K562 (cell line): ENCODE measurements at regions not wholly inside any gene's neighbourhood (a gene's known extent, or its start where the extent isn't known, plus 50 kb on each side); places are given as distances from the start of the nearest gene placed in this dataset.

ENCODE experiments used
- ATAC-seq: fragments of 200-7000 bp; cut with Tn5 transposase; 3 replicates; pipeline ENCODE4 v1.9.1; 2020; ENCODE audit warnings: moderate library complexity
- BruUV-seq: library from RNA; stranded (reverse); fragments of 400-500 nt; replicated peaks from 2 replicates; lab custom pipeline; 2021; lab: Mats Ljungman, UMichigan
- CTCF ChIA-PET: fragments of 300-600 bp; formaldehyde crosslinking; extraction: SDS; loops from one replicate; lab custom pipeline; 2021; ENCODE audit warnings: low intra/inter-chr PET ratio; lab: Yijun Ruan, JAX
- POLR2A ChIA-PET: fragments of 300-600, 350-650 bp; sonication (Branson Sonifier 250); formaldehyde crosslinking; extraction: SDS; loops from one replicate; lab custom pipeline; 2021; ENCODE audit warnings: antibody characterized with exemption, inconsistent platforms; lab: Yijun Ruan, JAX
- DNase-seq, 4 experiments: peaks; one replicate each; pipeline versions ENCODE4 v3.0.0 to v3.0.0-alpha.2; 2011 to 2018; ENCODE audit warnings: low spot score in 3 of 4, mixed read lengths in 3 of 4; ENCODE audit errors: extremely low read depth in 1 of 4
- FAIRE-seq: peaks from 2 replicates; lab custom pipeline; 2011; peaks lifted over from hg19 to GRCh38; lab: Jason Lieb, UNC
- H2AFZ ChIP-seq: 2 replicates; pipeline ENCODE4 v1.6.0; 2011; ENCODE audit warnings: low read depth, low read length, control low read depth, inconsistent platforms
- H3K27ac ChIP-seq: fragments of 200-600 bp; 3 replicates; pipeline ENCODE4 v1.8.0; 2011; ENCODE audit warnings: low read depth, mild to moderate bottlenecking, control low read depth, inconsistent platforms, low read length, moderate library complexity, mixed read lengths; ENCODE audit errors: extremely low read depth
- H3K27me3 ChIP-seq, 2 experiments: fragments of 300-600 bp in 1 of 2; 2 replicates in 1 of 2; 3 replicates in 1 of 2; pipeline versions ENCODE4 v1.6.0 to v1.8.0; 2011; ENCODE audit warnings: inconsistent platforms in 2 of 2, low read length in 2 of 2, mild to moderate bottlenecking in 1 of 2, mixed read lengths in 1 of 2, moderate library complexity in 1 of 2; ENCODE audit not compliant: control insufficient read depth in 2 of 2, insufficient read depth in 2 of 2
- H3K36me3 ChIP-seq: fragments of 300-600 bp; 3 replicates; pipeline ENCODE4 v1.8.0; 2011; ENCODE audit warnings: mild to moderate bottlenecking, low read length, inconsistent platforms; ENCODE audit not compliant: control insufficient read depth, insufficient read depth
- H3K4me1 ChIP-seq, 2 experiments: fragments of 200-600 bp in 1 of 2; replicated peaks in 1 of 2; 2 replicates in 1 of 2; 3 replicates in 1 of 2; pipeline versions ENCODE4 v1.5.1 to v1.8.0; 2011; ENCODE audit warnings: inconsistent platforms in 2 of 2, low read length in 2 of 2, mild to moderate bottlenecking in 1 of 2, mixed read lengths in 1 of 2, moderate library complexity in 1 of 2; ENCODE audit not compliant: control insufficient read depth in 2 of 2, insufficient read depth in 2 of 2
- H3K4me2 ChIP-seq: 2 replicates; pipeline ENCODE4 v1.6.1; 2011; ENCODE audit warnings: low read length, control low read depth, inconsistent platforms, mixed read lengths; ENCODE audit not compliant: insufficient read depth
- H3K4me3 ChIP-seq: fragments of 200-600 bp; sonication (generic), shearing (Covaris generic); 2 replicates; pipeline ENCODE4 v1.5.1; 2016; ENCODE audit warnings: control low read depth, inconsistent platforms
- H3K79me2 ChIP-seq: fragments of 200-600 bp; 3 replicates; pipeline ENCODE4 v1.8.0; 2011; ENCODE audit warnings: low read length, inconsistent platforms; ENCODE audit not compliant: control insufficient read depth, insufficient read depth
- H3K9ac ChIP-seq, 2 experiments: 2 replicates each; pipeline versions ENCODE4 v1.6.0 to v1.6.1; 2011; ENCODE audit warnings: low read depth in 2 of 2, low read length in 2 of 2, control low read depth in 1 of 2, inconsistent platforms in 1 of 2, mild to moderate bottlenecking in 1 of 2, mixed read lengths in 1 of 2; ENCODE audit not compliant: insufficient read depth in 1 of 2
- H3K9me1 ChIP-seq: one replicate; pipeline ENCODE4 v1.6.0; 2011; ENCODE audit warnings: inconsistent platforms, mild to moderate bottlenecking, low read length, moderate library complexity; ENCODE audit not compliant: control insufficient read depth, insufficient read depth
- H3K9me3 ChIP-seq: replicated peaks from 2 replicates; pipeline ENCODE4 v1.5.1; 2011; ENCODE audit warnings: low read depth, low read length, inconsistent platforms; ENCODE audit not compliant: control insufficient read depth, insufficient read depth
- H4K20me1 ChIP-seq: replicated peaks from 2 replicates; pipeline ENCODE4 v1.6.1; 2011; ENCODE audit warnings: low read length, inconsistent platforms, mixed read lengths; ENCODE audit not compliant: control insufficient read depth, insufficient read depth
- ARNT ChIP-seq, 2 experiments: fragments of 450-650 bp; IDR thresholded peaks; 2 replicates each; pipeline ENCODE4 v1.6.1; 2016; ENCODE audit warnings: mild to moderate bottlenecking in 1 of 2
- CBX2 ChIP-seq: fragments of 200-600 bp; sonication (generic); IDR thresholded peaks from one replicate; pipeline ENCODE4 v1.6.1; 2012; ENCODE audit warnings: mild to moderate bottlenecking, low read length, inconsistent platforms; ENCODE audit not compliant: insufficient read depth, poor library complexity, severe bottlenecking
- ELF2 ChIP-seq: fragments of 250-450 bp; sonication (Bioruptor Pico); IDR thresholded peaks from 2 replicates; pipeline ENCODE4 v1.5.0; 2021; ENCODE audit warnings: mild to moderate bottlenecking
- EP300 ChIP-seq: IDR thresholded peaks from 2 replicates; pipeline ENCODE4 v1.6.1; 2012; ENCODE audit warnings: low read length, improper control_type of control experiment
- HDAC3 ChIP-seq: fragments of 450-650 bp; IDR thresholded peaks from 2 replicates; pipeline ENCODE4 v1.6.1; 2018; ENCODE audit warnings: borderline replicate concordance, mild to moderate bottlenecking, moderate library complexity; ENCODE audit not compliant: partially characterized antibody
- HDGF ChIP-seq: fragments of 450-650 bp; IDR thresholded peaks from 2 replicates; pipeline ENCODE4 v1.6.1; 2016
- MEIS2 ChIP-seq: fragments of 450-650 bp; IDR thresholded peaks from 2 replicates; pipeline ENCODE4 v1.6.1; 2014; ENCODE audit warnings: mild to moderate bottlenecking; ENCODE audit not compliant: partially characterized antibody
- MXI1 ChIP-seq: IDR thresholded peaks from 2 replicates; pipeline ENCODE4 v1.6.1; 2011; ENCODE audit warnings: low read depth, mild to moderate bottlenecking, improper control_type of control experiment, low read length
- NFIX ChIP-seq: fragments of 250-450 bp; sonication (Bioruptor Pico); IDR thresholded peaks from 2 replicates; pipeline ENCODE4 v1.4.0; 2020; ENCODE audit warnings: low read depth, mild to moderate bottlenecking, moderate library complexity
- PHB ChIP-seq: fragments of 250-450 bp; sonication (Bioruptor Pico); IDR thresholded peaks from 2 replicates; pipeline ENCODE4 v1.5.0; 2021
- RBM15 ChIP-seq: fragments of 200-400 bp; formaldehyde crosslinking; IDR thresholded peaks from 2 replicates; pipeline ENCODE4 v1.6.1; 2018; ENCODE audit warnings: mild to moderate bottlenecking, low read length, moderate library complexity; ENCODE audit not compliant: insufficient read depth
- SMARCE1 ChIP-seq: fragments of 450-650 bp; IDR thresholded peaks from 2 replicates; pipeline ENCODE4 v1.7.1; 2016; ENCODE audit warnings: mild to moderate bottlenecking
- XRCC3 ChIP-seq: fragments of 450-650 bp; IDR thresholded peaks from 2 replicates; pipeline ENCODE4 v1.6.1; 2017; ENCODE audit warnings: mild to moderate bottlenecking, moderate library complexity
- ZNF696 ChIP-seq: fragments of 250-450 bp; sonication (Bioruptor Pico); conservative IDR thresholded peaks from 2 replicates; pipeline ENCODE4 v1.4.0; 2020; ENCODE audit warnings: mild to moderate bottlenecking, moderate library complexity
- WGBS: fragments of 100-300 bp; shearing (Covaris generic); methylation state at CpG from one replicate; pipeline ENCODE4 v1.1.6; 2016; ENCODE audit warnings: low coverage, mixed read lengths; ENCODE audit not compliant: insufficient coverage; ENCODE audit errors: missing lambda C conversion rate; 5-methylcytosine and 5-hydroxymethylcytosine counted together
- in situ Hi-C: fragments of 300-500 bp; cut with MboI; formaldehyde crosslinking; loops from 4 replicates; pipeline ENCODE4 v1.15.0; 2018; ENCODE audit warnings: inconsistent platforms, mixed read lengths
- intact Hi-C: fragments of 100-400 bp; cut with micrococcal nuclease; formaldehyde crosslinking; loops from 2 replicates; pipeline ENCODE4 v1.14.2; 2022
- TF ChIP-seq, protein P1 (sequence below), 2 experiments: fragments of 450-650 bp; conservative IDR thresholded peaks; 2 replicates each; pipeline ENCODE4 v1.6.1; 2017; ENCODE audit warnings: mild to moderate bottlenecking in 2 of 2, moderate library complexity in 2 of 2
- TF ChIP-seq, protein P2 (sequence below): sonication (generic); formaldehyde crosslinking; IDR thresholded peaks from 2 replicates; pipeline ENCODE4 v1.8.1; 2023; ENCODE audit warnings: mild to moderate bottlenecking, missing genetic modification reagents, moderate library complexity
- TF ChIP-seq, protein P3 (sequence below), 2 experiments: fragments of 450-650 bp; IDR thresholded peaks; 2 replicates each; pipeline ENCODE4 v1.6.1; 2018; ENCODE audit warnings: mild to moderate bottlenecking in 2 of 2, low read depth in 1 of 2; ENCODE audit not compliant: partially characterized antibody in 2 of 2
- TF ChIP-seq, protein P4 (sequence below): fragments of 250-450 bp; sonication (Bioruptor Pico); IDR thresholded peaks from 2 replicates; pipeline ENCODE4 v1.9.0; 2021; ENCODE audit warnings: mild to moderate bottlenecking

DNA sequence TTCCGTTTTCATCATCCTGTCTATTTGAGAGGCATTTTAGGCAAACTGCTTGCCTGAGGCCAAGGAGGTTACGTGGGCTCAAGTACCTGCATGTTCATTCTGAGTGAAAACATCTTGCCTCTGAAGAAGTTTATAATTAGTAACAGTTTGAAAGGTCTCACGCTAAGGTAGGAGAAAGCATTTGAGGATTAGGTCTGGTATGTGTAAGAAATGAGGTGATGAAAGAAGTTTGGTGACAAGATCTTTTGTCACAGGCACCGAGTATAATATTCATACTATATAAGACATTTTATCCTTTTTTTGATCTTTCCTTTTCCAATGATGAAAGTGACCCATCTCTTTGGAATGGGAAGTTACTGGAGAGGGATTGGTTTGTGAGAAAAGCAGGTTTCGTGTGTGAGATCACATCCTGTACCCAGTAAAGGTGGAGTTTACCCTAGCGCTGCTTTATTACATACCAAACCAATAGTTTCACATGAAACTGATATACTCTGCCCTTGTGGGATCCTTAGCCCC, 98.7 kb upstream of the PDC start:
- ChIA-PET CTCF (no interaction called here), POLR2A (interaction anchor here (0.6 kb wide), 1 partner anchor 36 kb away, joined by 3 read pairs; no protein-coding TSS in a partner anchor)
- no peak overlapping the region for H3K4me3 ChIP-seq
- no peaks in the 10 kb centered on the region for H3K9me1 ChIP-seq
- FAIRE-seq (no peak), DNase-seq (no peak), ATAC-seq (no peak)
- no peaks in the 10 kb centered on the region for H4K20me1 ChIP-seq
- WGBS: 0% methylated on average over 6 of the region's 6 CpGs
- TF ChIP-seq RBM15 (no peak), HDAC3 (no peak), CBX2 (no peak), MXI1 (no peak), SMARCE1 (no peak), EP300 (no peak), ARNT (IDR thresholded peaks at IDR 0.05) (no peak), PHB (no peak), ZNF696 (CRISPR knock-in tag) (no peak), ELF2 (CRISPR knock-in tag) (no peak), HDGF (no peak), MEIS2 (no peak), XRCC3 (no peak), NFIX (CRISPR knock-in tag) (no peak)
- TF ChIP-seq, protein P1, sequence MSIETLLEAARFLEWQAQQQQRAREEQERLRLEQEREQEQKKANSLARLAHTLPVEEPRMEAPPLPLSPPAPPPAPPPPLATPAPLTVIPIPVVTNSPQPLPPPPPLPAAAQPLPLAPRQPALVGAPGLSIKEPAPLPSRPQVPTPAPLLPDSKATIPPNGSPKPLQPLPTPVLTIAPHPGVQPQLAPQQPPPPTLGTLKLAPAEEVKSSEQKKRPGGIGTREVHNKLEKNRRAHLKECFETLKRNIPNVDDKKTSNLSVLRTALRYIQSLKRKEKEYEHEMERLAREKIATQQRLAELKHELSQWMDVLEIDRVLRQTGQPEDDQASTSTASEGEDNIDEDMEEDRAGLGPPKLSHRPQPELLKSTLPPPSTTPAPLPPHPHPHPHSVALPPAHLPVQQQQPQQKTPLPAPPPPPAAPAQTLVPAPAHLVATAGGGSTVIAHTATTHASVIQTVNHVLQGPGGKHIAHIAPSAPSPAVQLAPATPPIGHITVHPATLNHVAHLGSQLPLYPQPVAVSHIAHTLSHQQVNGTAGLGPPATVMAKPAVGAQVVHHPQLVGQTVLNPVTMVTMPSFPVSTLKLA (conservative IDR thresholded peaks at IDR 0.05): no peak
- TF ChIP-seq, protein P2, sequence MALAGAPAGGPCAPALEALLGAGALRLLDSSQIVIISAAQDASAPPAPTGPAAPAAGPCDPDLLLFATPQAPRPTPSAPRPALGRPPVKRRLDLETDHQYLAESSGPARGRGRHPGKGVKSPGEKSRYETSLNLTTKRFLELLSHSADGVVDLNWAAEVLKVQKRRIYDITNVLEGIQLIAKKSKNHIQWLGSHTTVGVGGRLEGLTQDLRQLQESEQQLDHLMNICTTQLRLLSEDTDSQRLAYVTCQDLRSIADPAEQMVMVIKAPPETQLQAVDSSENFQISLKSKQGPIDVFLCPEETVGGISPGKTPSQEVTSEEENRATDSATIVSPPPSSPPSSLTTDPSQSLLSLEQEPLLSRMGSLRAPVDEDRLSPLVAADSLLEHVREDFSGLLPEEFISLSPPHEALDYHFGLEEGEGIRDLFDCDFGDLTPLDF (CRISPR knock-in tag): no peak
- TF ChIP-seq, protein P3, sequence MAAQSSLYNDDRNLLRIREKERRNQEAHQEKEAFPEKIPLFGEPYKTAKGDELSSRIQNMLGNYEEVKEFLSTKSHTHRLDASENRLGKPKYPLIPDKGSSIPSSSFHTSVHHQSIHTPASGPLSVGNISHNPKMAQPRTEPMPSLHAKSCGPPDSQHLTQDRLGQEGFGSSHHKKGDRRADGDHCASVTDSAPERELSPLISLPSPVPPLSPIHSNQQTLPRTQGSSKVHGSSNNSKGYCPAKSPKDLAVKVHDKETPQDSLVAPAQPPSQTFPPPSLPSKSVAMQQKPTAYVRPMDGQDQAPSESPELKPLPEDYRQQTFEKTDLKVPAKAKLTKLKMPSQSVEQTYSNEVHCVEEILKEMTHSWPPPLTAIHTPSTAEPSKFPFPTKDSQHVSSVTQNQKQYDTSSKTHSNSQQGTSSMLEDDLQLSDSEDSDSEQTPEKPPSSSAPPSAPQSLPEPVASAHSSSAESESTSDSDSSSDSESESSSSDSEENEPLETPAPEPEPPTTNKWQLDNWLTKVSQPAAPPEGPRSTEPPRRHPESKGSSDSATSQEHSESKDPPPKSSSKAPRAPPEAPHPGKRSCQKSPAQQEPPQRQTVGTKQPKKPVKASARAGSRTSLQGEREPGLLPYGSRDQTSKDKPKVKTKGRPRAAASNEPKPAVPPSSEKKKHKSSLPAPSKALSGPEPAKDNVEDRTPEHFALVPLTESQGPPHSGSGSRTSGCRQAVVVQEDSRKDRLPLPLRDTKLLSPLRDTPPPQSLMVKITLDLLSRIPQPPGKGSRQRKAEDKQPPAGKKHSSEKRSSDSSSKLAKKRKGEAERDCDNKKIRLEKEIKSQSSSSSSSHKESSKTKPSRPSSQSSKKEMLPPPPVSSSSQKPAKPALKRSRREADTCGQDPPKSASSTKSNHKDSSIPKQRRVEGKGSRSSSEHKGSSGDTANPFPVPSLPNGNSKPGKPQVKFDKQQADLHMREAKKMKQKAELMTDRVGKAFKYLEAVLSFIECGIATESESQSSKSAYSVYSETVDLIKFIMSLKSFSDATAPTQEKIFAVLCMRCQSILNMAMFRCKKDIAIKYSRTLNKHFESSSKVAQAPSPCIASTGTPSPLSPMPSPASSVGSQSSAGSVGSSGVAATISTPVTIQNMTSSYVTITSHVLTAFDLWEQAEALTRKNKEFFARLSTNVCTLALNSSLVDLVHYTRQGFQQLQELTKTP (IDR thresholded peaks at IDR 0.05; ENCODE audit: low read depth in 1 of 2, partially characterized antibody in 2 of 2): no peak
- TF ChIP-seq, protein P4, sequence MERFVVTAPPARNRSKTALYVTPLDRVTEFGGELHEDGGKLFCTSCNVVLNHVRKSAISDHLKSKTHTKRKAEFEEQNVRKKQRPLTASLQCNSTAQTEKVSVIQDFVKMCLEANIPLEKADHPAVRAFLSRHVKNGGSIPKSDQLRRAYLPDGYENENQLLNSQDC (CRISPR knock-in tag): no peak
- no peak overlapping the region for H3K27ac ChIP-seq
- H3K27me3 ChIP-seq: no peaks in the 10 kb centered on the region
- H3K4me1 ChIP-seq: no peaks in the 10 kb centered on the region
- intact Hi-C loops (no loop called here), in situ Hi-C loops (no loop called here)
- H3K36me3 ChIP-seq: no peaks in the 10 kb centered on the region
- no TSS peak for BruUV-seq
- H3K9me3 ChIP-seq: no peaks in the 10 kb centered on the region
- no peak overlapping the region for H3K4me2 ChIP-seq
- H2AFZ ChIP-seq: no peak overlapping the region
- no peak overlapping the region for H3K9ac ChIP-seq
- H3K79me2 ChIP-seq: no peaks in the 10 kb centered on the region
